H1 (cell line): ENCODE measurements at regions not wholly inside any gene's neighbourhood (a gene's known extent, or its start where the extent isn't known, plus 50 kb on each side); places are given as distances from the start of the nearest gene placed in this dataset.

Experiments used
- BCL11A ChIP-seq, 2 experiments: IDR thresholded peaks; one replicate each; pipeline ENCODE4 v1.6.1; 2011; ENCODE audit warnings: low read depth in 2 of 2, low read length in 2 of 2, mild to moderate bottlenecking in 2 of 2
- HDAC2 ChIP-seq, 2 experiments: fragments of 300-600 bp in 1 of 2; sonication (generic) in 1 of 2; IDR thresholded peaks; 2 replicates each; pipeline ENCODE4 v1.6.1; 2011 to 2012; ENCODE audit warnings: low read depth in 2 of 2, low read length in 2 of 2, mild to moderate bottlenecking in 2 of 2, moderate library complexity in 2 of 2, borderline replicate concordance in 1 of 2, inconsistent platforms in 1 of 2
- HDAC6 ChIP-seq: IDR thresholded peaks from one replicate; pipeline ENCODE4 v1.7.1; 2012; ENCODE audit warnings: low read depth, mild to moderate bottlenecking, inconsistent platforms, low read length, moderate library complexity
- MAFK ChIP-seq: IDR thresholded peaks from 2 replicates; pipeline ENCODE4 v1.6.1; 2012; ENCODE audit warnings: low read depth, mild to moderate bottlenecking, improper control_type of control experiment, low read length
- PHF8 ChIP-seq: fragments of 200-600 bp; sonication (generic); conservative IDR thresholded peaks from 2 replicates; pipeline ENCODE4 v1.7.1; 2012; ENCODE audit warnings: low read depth, mild to moderate bottlenecking, inconsistent platforms, low read length, moderate library complexity
- POLR2A ChIP-seq, 2 experiments: IDR thresholded peaks; 1 replicate in 1 of 2; 2 replicates in 1 of 2; pipeline ENCODE4 v1.6.1; 2011; ENCODE audit warnings: low read depth in 2 of 2, low read length in 2 of 2, mild to moderate bottlenecking in 2 of 2; ENCODE audit errors: control extremely low read depth in 1 of 2
- POLR2AphosphoS5 ChIP-seq: IDR thresholded peaks from 2 replicates; pipeline ENCODE4 v1.6.1; 2011; ENCODE audit warnings: low read depth, low read length
- RXRA ChIP-seq: IDR thresholded peaks from 2 replicates; pipeline ENCODE4 v1.6.1; 2011; ENCODE audit warnings: low read depth, mild to moderate bottlenecking, low read length, moderate library complexity; ENCODE audit not compliant: insufficient read depth
- SP1 ChIP-seq: IDR thresholded peaks from 2 replicates; pipeline ENCODE4 v1.6.1; 2011; ENCODE audit warnings: low read depth, low read length
- TCF12 ChIP-seq: IDR thresholded peaks from 2 replicates; pipeline ENCODE4 v1.6.1; 2011; ENCODE audit warnings: low read depth, mild to moderate bottlenecking, low read length
- TEAD4 ChIP-seq: IDR thresholded peaks from 2 replicates; pipeline ENCODE4 v1.6.1; 2012; ENCODE audit warnings: low read depth, low read length, inconsistent platforms, mixed read lengths
- YY1 ChIP-seq: IDR thresholded peaks from 2 replicates; pipeline ENCODE4 v1.6.1; 2011; ENCODE audit warnings: low read depth, mild to moderate bottlenecking, low read length
- TF ChIP-seq, protein P1 (sequence below): fragments of 300-600 bp; sonication (generic); IDR thresholded peaks from 2 replicates; pipeline ENCODE4 v1.7.1; 2012; ENCODE audit warnings: low read length, moderate library complexity, mild to moderate bottlenecking, inconsistent platforms; ENCODE audit not compliant: insufficient replicate concordance

DNA sequence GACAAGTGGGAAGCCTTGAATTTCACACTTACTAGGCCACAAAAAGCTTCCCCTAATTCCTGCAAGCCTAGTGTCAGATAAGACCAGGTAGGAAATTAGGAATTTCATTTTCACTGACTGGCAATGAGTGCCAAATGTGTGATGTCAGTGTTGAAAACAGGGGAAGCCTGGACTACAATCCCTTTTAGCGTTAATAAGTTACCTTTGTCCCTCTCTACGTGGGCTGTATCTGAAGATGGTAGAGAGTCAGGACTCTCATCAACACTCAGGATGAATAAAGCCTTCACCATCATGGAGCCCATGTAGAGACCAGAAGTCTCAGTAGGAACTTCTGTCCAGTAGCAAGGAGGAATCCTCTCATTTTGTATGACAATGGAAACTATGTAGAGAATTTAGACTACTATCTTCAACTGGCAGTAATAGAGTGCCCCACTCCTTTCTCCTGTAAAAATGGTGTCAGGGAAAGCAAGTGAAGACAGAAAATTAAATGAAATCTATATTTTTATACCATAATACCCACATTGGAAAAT is 324.1 kb upstream of the KLHL1 start (continued):
- TF ChIP-seq, protein P1, sequence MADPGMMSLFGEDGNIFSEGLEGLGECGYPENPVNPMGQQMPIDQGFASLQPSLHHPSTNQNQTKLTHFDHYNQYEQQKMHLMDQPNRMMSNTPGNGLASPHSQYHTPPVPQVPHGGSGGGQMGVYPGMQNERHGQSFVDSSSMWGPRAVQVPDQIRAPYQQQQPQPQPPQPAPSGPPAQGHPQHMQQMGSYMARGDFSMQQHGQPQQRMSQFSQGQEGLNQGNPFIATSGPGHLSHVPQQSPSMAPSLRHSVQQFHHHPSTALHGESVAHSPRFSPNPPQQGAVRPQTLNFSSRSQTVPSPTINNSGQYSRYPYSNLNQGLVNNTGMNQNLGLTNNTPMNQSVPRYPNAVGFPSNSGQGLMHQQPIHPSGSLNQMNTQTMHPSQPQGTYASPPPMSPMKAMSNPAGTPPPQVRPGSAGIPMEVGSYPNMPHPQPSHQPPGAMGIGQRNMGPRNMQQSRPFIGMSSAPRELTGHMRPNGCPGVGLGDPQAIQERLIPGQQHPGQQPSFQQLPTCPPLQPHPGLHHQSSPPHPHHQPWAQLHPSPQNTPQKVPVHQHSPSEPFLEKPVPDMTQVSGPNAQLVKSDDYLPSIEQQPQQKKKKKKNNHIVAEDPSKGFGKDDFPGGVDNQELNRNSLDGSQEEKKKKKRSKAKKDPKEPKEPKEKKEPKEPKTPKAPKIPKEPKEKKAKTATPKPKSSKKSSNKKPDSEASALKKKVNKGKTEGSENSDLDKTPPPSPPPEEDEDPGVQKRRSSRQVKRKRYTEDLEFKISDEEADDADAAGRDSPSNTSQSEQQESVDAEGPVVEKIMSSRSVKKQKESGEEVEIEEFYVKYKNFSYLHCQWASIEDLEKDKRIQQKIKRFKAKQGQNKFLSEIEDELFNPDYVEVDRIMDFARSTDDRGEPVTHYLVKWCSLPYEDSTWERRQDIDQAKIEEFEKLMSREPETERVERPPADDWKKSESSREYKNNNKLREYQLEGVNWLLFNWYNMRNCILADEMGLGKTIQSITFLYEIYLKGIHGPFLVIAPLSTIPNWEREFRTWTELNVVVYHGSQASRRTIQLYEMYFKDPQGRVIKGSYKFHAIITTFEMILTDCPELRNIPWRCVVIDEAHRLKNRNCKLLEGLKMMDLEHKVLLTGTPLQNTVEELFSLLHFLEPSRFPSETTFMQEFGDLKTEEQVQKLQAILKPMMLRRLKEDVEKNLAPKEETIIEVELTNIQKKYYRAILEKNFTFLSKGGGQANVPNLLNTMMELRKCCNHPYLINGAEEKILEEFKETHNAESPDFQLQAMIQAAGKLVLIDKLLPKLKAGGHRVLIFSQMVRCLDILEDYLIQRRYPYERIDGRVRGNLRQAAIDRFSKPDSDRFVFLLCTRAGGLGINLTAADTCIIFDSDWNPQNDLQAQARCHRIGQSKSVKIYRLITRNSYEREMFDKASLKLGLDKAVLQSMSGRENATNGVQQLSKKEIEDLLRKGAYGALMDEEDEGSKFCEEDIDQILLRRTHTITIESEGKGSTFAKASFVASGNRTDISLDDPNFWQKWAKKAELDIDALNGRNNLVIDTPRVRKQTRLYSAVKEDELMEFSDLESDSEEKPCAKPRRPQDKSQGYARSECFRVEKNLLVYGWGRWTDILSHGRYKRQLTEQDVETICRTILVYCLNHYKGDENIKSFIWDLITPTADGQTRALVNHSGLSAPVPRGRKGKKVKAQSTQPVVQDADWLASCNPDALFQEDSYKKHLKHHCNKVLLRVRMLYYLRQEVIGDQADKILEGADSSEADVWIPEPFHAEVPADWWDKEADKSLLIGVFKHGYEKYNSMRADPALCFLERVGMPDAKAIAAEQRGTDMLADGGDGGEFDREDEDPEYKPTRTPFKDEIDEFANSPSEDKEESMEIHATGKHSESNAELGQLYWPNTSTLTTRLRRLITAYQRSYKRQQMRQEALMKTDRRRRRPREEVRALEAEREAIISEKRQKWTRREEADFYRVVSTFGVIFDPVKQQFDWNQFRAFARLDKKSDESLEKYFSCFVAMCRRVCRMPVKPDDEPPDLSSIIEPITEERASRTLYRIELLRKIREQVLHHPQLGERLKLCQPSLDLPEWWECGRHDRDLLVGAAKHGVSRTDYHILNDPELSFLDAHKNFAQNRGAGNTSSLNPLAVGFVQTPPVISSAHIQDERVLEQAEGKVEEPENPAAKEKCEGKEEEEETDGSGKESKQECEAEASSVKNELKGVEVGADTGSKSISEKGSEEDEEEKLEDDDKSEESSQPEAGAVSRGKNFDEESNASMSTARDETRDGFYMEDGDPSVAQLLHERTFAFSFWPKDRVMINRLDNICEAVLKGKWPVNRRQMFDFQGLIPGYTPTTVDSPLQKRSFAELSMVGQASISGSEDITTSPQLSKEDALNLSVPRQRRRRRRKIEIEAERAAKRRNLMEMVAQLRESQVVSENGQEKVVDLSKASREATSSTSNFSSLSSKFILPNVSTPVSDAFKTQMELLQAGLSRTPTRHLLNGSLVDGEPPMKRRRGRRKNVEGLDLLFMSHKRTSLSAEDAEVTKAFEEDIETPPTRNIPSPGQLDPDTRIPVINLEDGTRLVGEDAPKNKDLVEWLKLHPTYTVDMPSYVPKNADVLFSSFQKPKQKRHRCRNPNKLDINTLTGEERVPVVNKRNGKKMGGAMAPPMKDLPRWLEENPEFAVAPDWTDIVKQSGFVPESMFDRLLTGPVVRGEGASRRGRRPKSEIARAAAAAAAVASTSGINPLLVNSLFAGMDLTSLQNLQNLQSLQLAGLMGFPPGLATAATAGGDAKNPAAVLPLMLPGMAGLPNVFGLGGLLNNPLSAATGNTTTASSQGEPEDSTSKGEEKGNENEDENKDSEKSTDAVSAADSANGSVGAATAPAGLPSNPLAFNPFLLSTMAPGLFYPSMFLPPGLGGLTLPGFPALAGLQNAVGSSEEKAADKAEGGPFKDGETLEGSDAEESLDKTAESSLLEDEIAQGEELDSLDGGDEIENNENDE = no peak
- no peak for TF ChIP-seq POLR2AphosphoS5
- peak; percentile 54; the same call in 1 of the 2 replicates for TF ChIP-seq YY1
- TF ChIP-seq RXRA = no peak
- TF ChIP-seq HDAC2 (IDR thresholded peaks at IDR 0.05; ENCODE audit: borderline replicate concordance in 1 of 2, low read depth in 2 of 2, low read length in 2 of 2) = no peak
- no peak for TF ChIP-seq PHF8
- TF ChIP-seq MAFK = no peak
- TF ChIP-seq TCF12 = no peak
- no peak for TF ChIP-seq HDAC6
- peak; percentile 88 for TF ChIP-seq TEAD4
- 0 out of 3 replicates have a peak, but pooled peaks of 1 of the 2 experiments have one; percentile 22 for TF ChIP-seq POLR2A (IDR thresholded peaks at IDR 0.05; ENCODE audit: control extremely low read depth in 1 of 2, low read depth in 2 of 2, low read length in 2 of 2)
- TF ChIP-seq BCL11A (IDR thresholded peaks at IDR 0.05; ENCODE audit: low read depth in 2 of 2, low read length in 2 of 2) = no peak
- 0 out of 2 replicates have a peak, but pooled peaks have one; percentile 52 for TF ChIP-seq SP1
